ENCODE measurements at regions not wholly inside any gene's neighbourhood (a gene's known extent, or its start where the extent isn't known, plus 50 kb on each side); places are given as distances from the start of the nearest gene placed in this dataset.
"Not testable (repeated sequence)": the region's sequence is repeated elsewhere in the genome, so short reads cannot be mapped to it uniquely, and the experiment has no call there.

DNA sequence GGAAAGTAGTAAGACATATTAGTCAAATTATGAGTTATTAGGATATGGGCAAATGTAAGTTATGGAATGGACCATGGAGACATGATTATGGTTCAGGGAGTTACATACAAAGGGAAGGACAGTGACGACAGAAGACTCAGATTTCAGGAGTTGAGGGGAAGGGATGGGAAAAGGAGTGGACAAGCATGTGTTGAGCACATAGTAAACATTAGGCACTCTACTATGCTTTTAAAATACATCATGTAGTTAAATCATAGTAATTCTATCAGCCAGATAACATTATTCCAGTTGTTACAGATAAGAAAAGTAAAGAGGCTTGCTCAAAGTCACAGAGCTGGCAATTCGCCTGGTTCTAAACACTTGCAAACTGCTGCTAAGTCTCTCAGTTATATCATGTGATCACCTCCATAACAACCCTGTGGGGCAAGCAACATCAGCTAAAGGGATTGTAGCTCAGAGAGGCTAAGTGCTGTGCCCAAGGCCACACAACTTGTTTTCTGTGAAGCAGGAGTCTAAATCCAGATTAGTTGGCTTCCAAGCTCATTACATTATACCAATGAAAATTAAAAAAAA, 115.2 kb upstream of the MDFIC start:
- DNase-seq, result no peak

- DNase-seq, result no peak
These were observed 109.3 kb upstream of the MDFIC start for GRCh38 chr7:114812570-114812969.

- no peak for DNase-seq
These were observed 108.3 kb upstream of the MDFIC start for GRCh38 chr7:114813624-114814023.

DNA sequence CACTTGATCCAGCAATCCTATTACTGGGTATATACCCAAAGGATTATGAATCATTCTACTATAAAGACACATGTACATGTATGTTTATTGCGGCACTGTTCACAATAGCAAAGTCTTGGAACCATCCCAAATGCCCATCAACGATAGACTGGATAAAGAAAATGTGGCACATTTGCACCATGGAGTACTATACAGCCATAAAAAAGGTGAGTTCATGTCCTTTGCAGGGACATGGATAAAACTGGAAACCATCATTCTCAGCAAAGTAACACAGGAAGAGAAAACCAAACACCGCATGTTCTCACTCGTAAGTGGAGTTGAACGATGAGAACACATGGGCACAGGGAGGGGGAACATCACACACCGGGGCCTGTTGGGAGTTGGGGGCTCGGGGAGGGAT, 104.9 kb upstream of the MDFIC start:
- not testable (repeated sequence) for DNase-seq

DNA sequence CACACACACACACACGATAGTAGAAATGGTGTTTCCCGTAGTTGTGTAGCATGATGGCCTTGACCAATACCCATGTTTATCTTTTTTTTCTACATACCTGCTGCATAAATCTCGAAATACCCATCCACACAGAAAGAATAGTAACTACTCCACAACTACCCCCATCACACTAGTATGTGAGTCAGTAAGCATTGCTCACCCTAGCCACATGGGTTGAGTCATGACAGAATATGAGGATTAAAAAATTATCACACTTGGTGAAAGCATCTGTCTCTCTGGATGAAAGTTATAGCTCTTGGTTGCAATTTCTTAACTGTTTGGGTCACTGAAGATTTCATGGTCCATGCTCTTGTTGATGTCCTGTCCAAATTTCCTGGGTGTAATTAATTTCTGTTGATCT, 103.4 kb upstream of the MDFIC start:
- DNase-seq, result no peak

DNA sequence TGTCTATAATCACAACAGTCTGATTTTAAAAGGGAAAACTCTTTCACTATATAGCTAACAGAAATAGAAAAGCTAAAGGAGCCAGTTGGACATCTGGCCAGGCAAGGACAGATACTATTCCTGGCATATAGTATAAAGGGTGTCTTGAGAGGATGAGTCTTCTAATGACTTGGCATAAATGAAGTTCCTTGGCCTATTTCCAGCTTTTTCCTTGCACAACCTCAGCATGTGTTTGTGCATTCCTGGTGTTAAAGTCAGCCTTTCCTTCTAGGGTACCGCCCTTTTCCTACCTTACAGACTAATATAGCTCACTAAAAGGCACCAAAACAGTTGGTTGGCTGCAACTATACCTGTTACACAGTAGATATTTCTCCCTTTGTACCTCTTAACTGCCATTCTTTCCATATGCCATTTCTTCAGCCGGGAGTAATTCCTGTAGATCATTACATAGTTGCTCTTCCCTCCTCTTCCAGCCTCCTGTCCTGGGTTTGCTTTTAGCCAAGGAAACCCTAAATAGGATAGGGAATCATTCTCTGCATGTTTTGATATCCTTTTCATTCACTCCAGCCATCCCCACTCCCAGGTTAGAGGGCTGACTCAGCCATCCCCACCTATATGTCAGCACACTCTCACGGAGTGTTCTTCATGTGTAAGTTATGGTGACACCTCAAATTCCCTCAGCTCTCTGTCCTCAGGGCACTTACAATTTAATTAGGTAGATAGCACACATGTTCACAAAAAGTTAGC, 102.1 kb upstream of the MDFIC start:
- DNase-seq, result no peak

GRCh38 chr7:114821030-114821900, 100.6 kb upstream of the MDFIC start:
- no peak for DNase-seq

- DNase-seq, result no peak
These were observed 99.8 kb upstream of the MDFIC start for GRCh38 chr7:114822131-114822530.

GRCh38 chr7:114822844-114823243, 99.0 kb upstream of the MDFIC start:
- DNase-seq, result no peak

DNA sequence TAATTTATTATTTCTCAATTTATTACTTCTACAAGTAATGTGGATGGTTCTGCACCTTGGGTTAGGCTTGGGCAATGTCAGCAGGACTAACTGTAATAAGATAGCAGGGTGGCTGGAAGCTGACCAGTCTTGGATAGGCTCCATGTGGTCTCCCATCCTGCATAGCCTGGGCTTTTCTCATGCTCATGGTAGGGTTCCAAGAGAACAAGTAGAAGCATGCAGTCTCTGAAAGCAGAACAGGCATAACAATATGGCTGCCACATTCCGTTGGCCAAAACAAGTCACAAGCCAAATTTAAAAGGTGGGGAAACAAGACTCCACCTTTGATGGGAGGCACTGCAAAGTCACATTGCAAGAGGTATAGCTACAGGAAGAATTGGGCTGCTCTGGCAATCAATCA, 98.6 kb upstream of the MDFIC start:
- no peak for DNase-seq

GRCh38 chr7:114825423-114825951, 96.4 kb upstream of the MDFIC start:
- DNase-seq, result no peak

DNA sequence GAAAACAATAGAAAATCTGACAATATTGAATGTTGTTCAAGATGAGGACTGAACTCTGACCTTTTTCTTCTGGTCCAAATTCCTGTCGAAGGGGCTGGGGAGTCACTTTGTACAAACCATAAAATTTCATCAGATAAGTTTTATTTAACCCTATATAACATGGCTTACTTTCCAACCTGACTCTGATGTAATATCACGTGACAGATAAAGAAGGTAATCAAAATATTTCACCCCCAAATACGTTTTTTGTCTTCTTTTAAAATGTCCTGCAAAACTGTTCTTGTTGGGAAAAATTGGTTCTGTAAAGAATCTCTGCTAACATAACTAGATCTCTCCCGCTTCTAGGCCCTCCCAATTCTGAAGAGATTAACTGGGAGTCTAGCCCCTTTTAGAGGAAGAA, 90.9 kb upstream of the MDFIC start:
- DNase-seq, result no peak

DNA sequence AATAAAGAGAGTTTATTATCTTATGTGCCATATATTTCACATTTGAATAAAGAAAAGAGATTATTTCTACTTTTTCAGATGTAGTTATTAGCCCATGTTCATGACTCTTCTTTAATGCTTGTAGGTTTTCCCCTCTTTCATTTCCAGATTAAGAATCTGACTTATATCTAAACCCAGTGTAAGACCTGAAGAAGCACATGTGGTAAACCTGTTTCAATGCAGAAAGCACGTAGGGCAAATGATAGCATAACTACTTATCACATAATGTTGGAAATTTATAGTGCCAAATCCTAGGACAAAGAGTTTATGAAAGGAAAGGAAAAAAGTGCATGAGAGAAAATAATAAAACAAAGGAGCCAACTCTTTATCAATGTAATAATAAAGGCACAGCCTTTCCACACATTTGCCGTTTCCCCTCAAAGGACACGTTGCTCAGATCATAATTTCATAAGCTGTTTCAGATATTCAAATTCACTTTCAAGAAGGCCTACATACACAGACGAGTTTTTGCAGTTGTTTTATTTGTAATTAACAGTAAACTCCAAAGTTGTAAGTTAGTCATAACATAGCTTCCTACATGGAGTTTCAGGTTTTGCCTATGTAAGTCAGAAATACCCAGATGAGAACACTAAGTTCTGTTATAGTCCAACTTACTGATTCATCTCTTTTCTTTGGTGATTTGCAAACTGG, 88.8 kb upstream of the MDFIC start:
- DNase-seq, result no peak

- DNase-seq, result no peak
These were observed 86.6 kb upstream of the MDFIC start for GRCh38 chr7:114835303-114835702.

- DNase-seq, result no peak
These were observed 86.0 kb upstream of the MDFIC start for GRCh38 chr7:114835861-114836260.

- DNase-seq, result no peak
These were observed 79.3 kb upstream of the MDFIC start for GRCh38 chr7:114842551-114843065.

GRCh38 chr7:114843102-114843501, 78.8 kb upstream of the MDFIC start:
- no peak for DNase-seq

- no peak for DNase-seq
These were observed 70.4 kb upstream of the MDFIC start for GRCh38 chr7:114851406-114852061.

GRCh38 chr7:114852293-114852692, 69.6 kb upstream of the MDFIC start:
- no peak for DNase-seq

- no peak for DNase-seq
These were observed 68.7 kb upstream of the MDFIC start for GRCh38 chr7:114853189-114853588.

- DNase-seq, result no peak
These were observed 67.5 kb upstream of the MDFIC start for GRCh38 chr7:114854369-114854768.

- DNase-seq, result no peak
These were observed 65.3 kb upstream of the MDFIC start for GRCh38 chr7:114856625-114857024.

All from C1 segment of cervical spinal cord (tissue), 14 donors.